Smooth muscle cell (in vitro differentiated cells): ENCODE measurements at regions not wholly inside any gene's neighbourhood (a gene's known extent, or its start where the extent isn't known, plus 50 kb on each side); places are given as distances from the start of the nearest gene placed in this dataset.

Source experiments
- DNase-seq: peaks from one replicate; lab custom pipeline; 2025; ENCODE audit not compliant: unreplicated experiment; lab: John Stamatoyannopoulos, UW
- H2AFZ ChIP-seq: fragments of 200-600 bp; sonication (generic); 2 replicates; pipeline ENCODE4 v1.6.0; 2016; ENCODE audit warnings: antibody characterized with exemption, low read depth, mild to moderate bottlenecking
- H3F3A ChIP-seq: fragments of 200-600 bp; sonication (generic); 2 replicates; pipeline ENCODE4 v1.6.0; 2017; ENCODE audit warnings: antibody characterized with exemption, low read depth
- H3K27ac ChIP-seq: fragments of 200-600 bp; sonication (generic); 2 replicates; pipeline ENCODE4 v1.5.1; 2016; ENCODE audit warnings: low read depth, mild to moderate bottlenecking
- H3K27me3 ChIP-seq: fragments of 200-600 bp; sonication (generic); 2 replicates; pipeline ENCODE4 v1.6.1; 2016; ENCODE audit warnings: low read depth, mild to moderate bottlenecking
- H3K36me3 ChIP-seq: fragments of 200-600 bp; sonication (generic); 2 replicates; pipeline ENCODE4 v1.5.1; 2016; ENCODE audit warnings: low read depth
- H3K4me1 ChIP-seq: fragments of 200-600 bp; sonication (generic); 2 replicates; pipeline ENCODE4 v1.5.1; 2016; ENCODE audit warnings: low read depth
- H3K4me2 ChIP-seq: fragments of 200-600 bp; sonication (generic); 2 replicates; pipeline ENCODE4 v1.6.0; 2016; ENCODE audit warnings: mild to moderate bottlenecking
- H3K4me3 ChIP-seq: fragments of 200-600 bp; sonication (generic); 2 replicates; pipeline ENCODE4 v1.5.1; 2016; ENCODE audit warnings: mild to moderate bottlenecking
- H3K79me2 ChIP-seq: fragments of 200-600 bp; sonication (generic); 2 replicates; pipeline ENCODE4 v1.6.0; 2016; ENCODE audit warnings: low read depth, mild to moderate bottlenecking
- H3K9ac ChIP-seq: fragments of 200-600 bp; sonication (generic); 2 replicates; pipeline ENCODE4 v1.6.0; 2016; ENCODE audit warnings: low read depth
- H3K9me3 ChIP-seq: fragments of 200-600 bp; sonication (generic); replicated peaks from 2 replicates; pipeline ENCODE4 v1.5.1; 2016; ENCODE audit warnings: low read depth
- H4K20me1 ChIP-seq: fragments of 200-600 bp; sonication (generic); 2 replicates; pipeline ENCODE4 v1.6.0; 2016; ENCODE audit warnings: low read depth
- CTCF ChIP-seq: fragments of 200-600 bp; sonication (generic); IDR thresholded peaks from 2 replicates; pipeline ENCODE4 v1.5.1; 2017; ENCODE audit warnings: borderline replicate concordance, mild to moderate bottlenecking, antibody characterized with exemption; ENCODE audit not compliant: insufficient read depth, poor library complexity, severe bottlenecking
- WGBS: methylation state at CpG from one replicate; pipeline ENCODE4 v1.1.7; 2016; ENCODE audit warnings: low lambda C conversion rate; 5-methylcytosine and 5-hydroxymethylcytosine counted together

- Histone ChIP-seq H3K79me2 (no peaks in the 10 kb centered on the region), H3K4me2 (no peak overlapping the region), H3K27ac (no peak overlapping the region), H3K9ac (no peak overlapping the region), H4K20me1 (no peaks in the 10 kb centered on the region), H3K36me3 (no peaks in the 10 kb centered on the region), H2AFZ (no peak overlapping the region), H3K4me1 (no peaks in the 10 kb centered on the region), H3F3A (no peaks in the 10 kb centered on the region), H3K4me3 (no peak overlapping the region), H3K9me3 (peaks cover 6% of the 10 kb centered on the region), H3K27me3 (no peaks in the 10 kb centered on the region)
- no peak for DNase-seq
- WGBS: 97% methylated on average over 1 of the region's 1 CpG
- TF ChIP-seq CTCF: no peak
Measured at GRCh38 chrX:94813541-94813940, 1139.5 kb downstream of the FAM133A start.

GRCh38 chrX:94814216-94814615 lies 1140.2 kb downstream of the FAM133A start:
- Histone ChIP-seq H3K27me3 (no peaks in the 10 kb centered on the region), H3K4me1 (no peaks in the 10 kb centered on the region), H3K36me3 (no peaks in the 10 kb centered on the region), H4K20me1 (no peaks in the 10 kb centered on the region), H3K4me3 (no peak overlapping the region), H2AFZ (no peak overlapping the region), H3F3A (no peaks in the 10 kb centered on the region), H3K79me2 (no peaks in the 10 kb centered on the region), H3K27ac (no peak overlapping the region), H3K9ac (no peak overlapping the region), H3K9me3 (peaks cover 6% of the 10 kb centered on the region), H3K4me2 (no peak overlapping the region)
- TF ChIP-seq CTCF: no peak
- no peak for DNase-seq
- 91% methylated on average over 1 of the region's 1 CpG for whole genome bisulfite sequencing

GRCh38 chrX:94830717-94831116 lies 1156.7 kb downstream of the FAM133A start:
- H3K27ac ChIP-seq: no peak overlapping the region
- H3K9me3 ChIP-seq: no peaks in the 10 kb centered on the region
- no peaks in the 10 kb centered on the region for H3F3A ChIP-seq
- no peak overlapping the region for H3K4me3 ChIP-seq
- H3K27me3 ChIP-seq: no peaks in the 10 kb centered on the region
- H3K36me3 ChIP-seq: no peaks in the 10 kb centered on the region
- no peak overlapping the region for H3K9ac ChIP-seq
- no peaks in the 10 kb centered on the region for H3K79me2 ChIP-seq
- H2AFZ ChIP-seq: no peak overlapping the region
- no peaks in the 10 kb centered on the region for H3K4me1 ChIP-seq
- 71% methylated on average over 2 of the region's 2 CpGs for WGBS
- no peak for DNase-seq
- no peak overlapping the region for H3K4me2 ChIP-seq
- no peak for TF ChIP-seq CTCF
- no peaks in the 10 kb centered on the region for H4K20me1 ChIP-seq

GRCh38 chrX:94831364-94831763 lies 1157.4 kb downstream of the FAM133A start:
- Histone ChIP-seq H3K27me3 (no peaks in the 10 kb centered on the region), H4K20me1 (no peaks in the 10 kb centered on the region), H3K9me3 (no peaks in the 10 kb centered on the region), H3K9ac (no peak overlapping the region), H3K36me3 (no peaks in the 10 kb centered on the region), H3K27ac (no peak overlapping the region), H3K4me2 (no peak overlapping the region), H3K4me3 (no peak overlapping the region), H3F3A (no peaks in the 10 kb centered on the region), H3K79me2 (no peaks in the 10 kb centered on the region), H2AFZ (no peak overlapping the region), H3K4me1 (no peaks in the 10 kb centered on the region)
- TF ChIP-seq CTCF: peak; percentile 78
- no peak for DNase-seq
